ENCODE measurements at regions not wholly inside any gene's neighbourhood (a gene's known extent, or its start where the extent isn't known, plus 50 kb on each side); places are given as distances from the start of the nearest gene placed in this dataset.

GRCh38 chr7:18317941-18318340 is 177.6 kb upstream of the HDAC9 start:
- TF ChIP-seq CTCF (conservative IDR thresholded peaks at IDR 0.05; ENCODE audit: low read length) = no peak
- TF ChIP-seq EZH2phosphoT487 (IDR thresholded peaks at IDR 0.05; ENCODE audit: borderline replicate concordance) = no peak
